Inflammatory macrophage (primary cell): ENCODE measurements at regions not wholly inside any gene's neighbourhood (a gene's known extent, or its start where the extent isn't known, plus 50 kb on each side); places are given as distances from the start of the nearest gene placed in this dataset.
"Not testable (repeated sequence)": the region's sequence is repeated elsewhere in the genome, so short reads cannot be mapped to it uniquely, and the experiment has no call there.

Source experiments
- DNase-seq, 2 donors: peaks; one replicate each; pipeline ENCODE4 v3.0.0-alpha.2; 2020 to 2022

- no peak for DNase-seq
Measured at GRCh38 chr3:95539950-95540483, 1274.4 kb upstream of the EPHA6 start.

- DNase-seq = no peak
Measured at GRCh38 chr3:95565502-95565901, 1248.9 kb upstream of the EPHA6 start.

- no peak for DNase-seq
Measured at GRCh38 chr3:95567346-95567745, 1247.0 kb upstream of the EPHA6 start.

- DNase-seq = no peak
Measured at GRCh38 chr3:95586754-95587153, 1227.6 kb upstream of the EPHA6 start.

GRCh38 chr3:95587641-95588040 is 1226.8 kb upstream of the EPHA6 start:
- DNase-seq = not testable (repeated sequence)

- no peak for DNase-seq
Measured at GRCh38 chr3:95588473-95588872, 1225.9 kb upstream of the EPHA6 start.

- DNase-seq = no peak
Measured at GRCh38 chr3:95595416-95596075, 1218.8 kb upstream of the EPHA6 start.

GRCh38 chr3:95607926-95608325 is 1206.5 kb upstream of the EPHA6 start:
- no peak for DNase-seq

GRCh38 chr3:95609411-95609810 is 1205.0 kb upstream of the EPHA6 start:
- DNase-seq = no peak

- DNase-seq = no peak
Measured at GRCh38 chr3:95612611-95613010, 1201.8 kb upstream of the EPHA6 start.

GRCh38 chr3:95613993-95614392 is 1200.4 kb upstream of the EPHA6 start:
- DNase-seq = no peak

- no peak for DNase-seq
Measured at GRCh38 chr3:95615592-95616310, 1198.6 kb upstream of the EPHA6 start.

GRCh38 chr3:95626107-95626506 is 1188.3 kb upstream of the EPHA6 start:
- no peak for DNase-seq

- no peak for DNase-seq
Measured at GRCh38 chr3:95627293-95627692, 1187.1 kb upstream of the EPHA6 start.

- no peak for DNase-seq
Measured at GRCh38 chr3:95627697-95628096, 1186.7 kb upstream of the EPHA6 start.

GRCh38 chr3:95629802-95630201 is 1184.6 kb upstream of the EPHA6 start:
- no peak for DNase-seq

- DNase-seq = no peak
Measured at GRCh38 chr3:95645291-95645690, 1169.1 kb upstream of the EPHA6 start.

GRCh38 chr3:95654570-95655362 is 1159.6 kb upstream of the EPHA6 start:
- DNase-seq = no peak

- DNase-seq = no peak
Measured at GRCh38 chr3:95655363-95655986, 1158.9 kb upstream of the EPHA6 start.

- DNase-seq = no peak
Measured at GRCh38 chr3:95670765-95671164, 1143.6 kb upstream of the EPHA6 start.

- DNase-seq = no peak
Measured at GRCh38 chr3:95673215-95673614, 1141.2 kb upstream of the EPHA6 start.

- DNase-seq = peak in 1 of 2 donors; percentile 4
Measured at GRCh38 chr3:95705786-95706418, 1108.5 kb upstream of the EPHA6 start.
